ENCODE measurements at regions not wholly inside any gene's neighbourhood (a gene's known extent, or its start where the extent isn't known, plus 50 kb on each side); places are given as distances from the start of the nearest gene placed in this dataset.

- intact Hi-C loops (cut with micrococcal nuclease; ENCODE audit: unreplicated experiment): no loop called here
- BruUV-seq (replicated peaks): no TSS peak
- Histone ChIP-seq H3K27me3 (ENCODE audit: control insufficient read depth in 1 of 2, insufficient read depth in 2 of 2, low read length in 2 of 2) (no peaks in the 10 kb centered on the region), H4K20me1 (ENCODE audit: insufficient read depth, low read length) (no peaks in the 10 kb centered on the region), H3K4me2 (ENCODE audit: low read depth, low read length) (no peak overlapping the region), H3K4me3 (replicated peaks in 1 of 3; ENCODE audit: insufficient read depth in 1 of 3, low read depth in 2 of 3, low read length in 3 of 3) (no peak overlapping the region), H3K79me2 (ENCODE audit: insufficient read depth, low read length) (no peaks in the 10 kb centered on the region), H2AFZ (ENCODE audit: low read length) (no peak overlapping the region), H3K9ac (ENCODE audit: insufficient read depth, low read depth, low read length) (no peak overlapping the region), H3K27ac (ENCODE audit: extremely low read length, insufficient read depth, low read length) (no peak overlapping the region), H3K36me3 (replicated peaks in 1 of 2; ENCODE audit: control insufficient read depth in 1 of 2, insufficient read depth in 2 of 2, low read length in 2 of 2) (no peaks in the 10 kb centered on the region), H3K4me1 (ENCODE audit: insufficient read depth, low read length) (peaks cover 16% of the 10 kb centered on the region), H3K9me3 (ENCODE audit: low read length) (0 out of 2 replicates have a peak, but pooled peaks cover 5% of the 10 kb centered on the region)
- ATAC-seq (no peak), DNase-seq (ENCODE audit: low spot score) (no peak), FAIRE-seq (no peak)
- WGBS (ENCODE audit: low lambda C conversion rate): 81% methylated on average over 1 of the region's 1 CpG
- in situ Hi-C loops (cut with HindIII; ENCODE audit: extremely low pct_ligation_motif_present, low pct_unique_long_range_greater_than_20kb): no loop called here
- ChIA-PET CTCF (ENCODE audit: low intra/inter-chr PET ratio, low total read pairs) (no interaction called here), POLR2A (no interaction called here)
- TF ChIP-seq EHMT2 (IDR thresholded peaks at IDR 0.05; ENCODE audit: borderline replicate concordance, low read depth, low read length) (no peak), ZNF646 (CRISPR knock-in tag; IDR thresholded peaks at IDR 0.05) (no peak), THAP11 (CRISPR knock-in tag; IDR thresholded peaks at IDR 0.05) (no peak), PAF1 (CRISPR knock-in tag; IDR thresholded peaks at IDR 0.05) (no peak), TCF7L2 (IDR thresholded peaks at IDR 0.05; ENCODE audit: low read depth, low read length) (no peak), RORA (CRISPR knock-in tag; IDR thresholded peaks at IDR 0.05) (no peak), TAF15 (IDR thresholded peaks at IDR 0.05; ENCODE audit: low read depth, low read length, poor library complexity, severe bottlenecking) (no peak), SOX13 (IDR thresholded peaks at IDR 0.05) (no peak), SOX13 (CRISPR knock-in tag; conservative IDR thresholded peaks at IDR 0.05 in 1 of 2, IDR thresholded peaks at IDR 0.05 in 1 of 2) (no peak), PAXIP1 (CRISPR knock-in tag; conservative IDR thresholded peaks at IDR 0.05) (no peak), KAT8 (CRISPR knock-in tag; IDR thresholded peaks at IDR 0.05) (no peak), HDAC6 (IDR thresholded peaks at IDR 0.05; ENCODE audit: low read depth, low read length) (no peak)
- TF ChIP-seq, protein P1, sequence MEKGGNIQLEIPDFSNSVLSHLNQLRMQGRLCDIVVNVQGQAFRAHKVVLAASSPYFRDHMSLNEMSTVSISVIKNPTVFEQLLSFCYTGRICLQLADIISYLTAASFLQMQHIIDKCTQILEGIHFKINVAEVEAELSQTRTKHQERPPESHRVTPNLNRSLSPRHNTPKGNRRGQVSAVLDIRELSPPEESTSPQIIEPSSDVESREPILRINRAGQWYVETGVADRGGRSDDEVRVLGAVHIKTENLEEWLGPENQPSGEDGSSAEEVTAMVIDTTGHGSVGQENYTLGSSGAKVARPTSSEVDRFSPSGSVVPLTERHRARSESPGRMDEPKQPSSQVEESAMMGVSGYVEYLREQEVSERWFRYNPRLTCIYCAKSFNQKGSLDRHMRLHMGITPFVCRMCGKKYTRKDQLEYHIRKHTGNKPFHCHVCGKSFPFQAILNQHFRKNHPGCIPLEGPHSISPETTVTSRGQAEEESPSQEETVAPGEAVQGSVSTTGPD (CRISPR knock-in tag; IDR thresholded peaks at IDR 0.05): no peak
Observed at GRCh38 chr4:77349796-77350195, 192.8 kb downstream of the CCNG2 start.

All from HepG2 (cell line).